Panc1 (cell line): ENCODE measurements at regions not wholly inside any gene's neighbourhood (a gene's known extent, or its start where the extent isn't known, plus 50 kb on each side); places are given as distances from the start of the nearest gene placed in this dataset.

Experiments used
- ATAC-seq: fragments of 200-7000 bp; cut with Tn5 transposase; 2 replicates; pipeline ENCODE4 v1.9.1; 2020; ENCODE audit warnings: mild to moderate bottlenecking, moderate library complexity
- BruUV-seq: library from RNA; stranded (reverse); fragments of 400-500 nt; replicated peaks from 2 replicates; lab custom pipeline; 2021; lab: Mats Ljungman, UMichigan
- CTCF ChIA-PET: fragments of 300-600 bp; sonication (Branson Sonifier 250); formaldehyde crosslinking; loops from one replicate; lab custom pipeline; 2022; ENCODE audit warnings: antibody characterized with exemption; lab: Charles Lee
- POLR2A ChIA-PET: fragments of 300-600 bp; sonication (Branson Sonifier 250); formaldehyde crosslinking; loops from one replicate; lab custom pipeline; 2022; ENCODE audit warnings: antibody characterized with exemption; lab: Charles Lee
- DNase-seq: peaks from one replicate; pipeline ENCODE4 v3.0.0-alpha.2; 2010; ENCODE audit warnings: low read depth, low spot score
- H3K27ac ChIP-seq: 2 replicates; pipeline ENCODE4 v1.5.1; 2011; ENCODE audit warnings: mild to moderate bottlenecking, low read length, inconsistent platforms
- H3K27me3 ChIP-seq: fragments of 200-500 bp; sonication (Bioruptor generic); 2 replicates; pipeline ENCODE4 v1.6.0; 2014; ENCODE audit warnings: low read length, inconsistent platforms; ENCODE audit not compliant: control insufficient read depth, insufficient read depth
- H3K36me3 ChIP-seq: fragments of 200-500 bp; sonication (Bioruptor generic); 2 replicates; pipeline ENCODE4 v1.5.1; 2014; ENCODE audit warnings: inconsistent platforms, mild to moderate bottlenecking, low read length, moderate library complexity; ENCODE audit not compliant: control insufficient read depth, insufficient read depth
- H3K4me1 ChIP-seq: 2 replicates; pipeline ENCODE4 v1.5.1; 2011; ENCODE audit warnings: inconsistent platforms, mild to moderate bottlenecking, low read length, moderate library complexity; ENCODE audit not compliant: control insufficient read depth, insufficient read depth
- H3K4me3 ChIP-seq, 2 experiments: 2 replicates each; pipeline ENCODE4 v1.5.1; 2011 to 2012; ENCODE audit warnings: low read depth in 2 of 2, low read length in 2 of 2, mild to moderate bottlenecking in 2 of 2, inconsistent platforms in 1 of 2, moderate library complexity in 1 of 2
- H3K9me3 ChIP-seq: fragments of 200-500 bp; sonication (Bioruptor generic); 2 replicates; pipeline ENCODE4 v1.5.1; 2014; ENCODE audit warnings: low read depth, mild to moderate bottlenecking, inconsistent platforms, low read length, moderate library complexity; ENCODE audit not compliant: control insufficient read depth, insufficient read depth
- POLR2AphosphoS5 ChIP-seq: IDR thresholded peaks from 2 replicates; pipeline ENCODE4 v1.6.1; 2012; ENCODE audit warnings: mild to moderate bottlenecking, low read depth, low read length, moderate library complexity
- REST ChIP-seq, 2 experiments: IDR thresholded peaks; 2 replicates each; pipeline ENCODE4 v1.6.1; 2011 to 2012; ENCODE audit warnings: low read depth in 2 of 2, control low read depth in 1 of 2, low read length in 1 of 2, mild to moderate bottlenecking in 1 of 2, moderate library complexity in 1 of 2; ENCODE audit not compliant: insufficient read depth in 1 of 2
- SIN3A ChIP-seq: IDR thresholded peaks from 2 replicates; pipeline ENCODE4 v1.6.1; 2012; ENCODE audit warnings: low read depth, mild to moderate bottlenecking, low read length, moderate library complexity, borderline replicate concordance; ENCODE audit not compliant: insufficient read depth
- TCF7L2 ChIP-seq: IDR thresholded peaks from 2 replicates; pipeline ENCODE4 v1.6.1; 2011; ENCODE audit warnings: mild to moderate bottlenecking, low read depth, low read length, inconsistent platforms
- in situ Hi-C: cut with HindIII; loops from 2 replicates; pipeline ENCODE4 v1.10.0; 2016; ENCODE audit warnings: low sequenced_read_pairs, low pct_unique_long_range_greater_than_20kb
- intact Hi-C: fragments of 100-400 bp; cut with micrococcal nuclease; formaldehyde crosslinking; loops from one replicate; pipeline ENCODE4 v1.10.0; 2022; ENCODE audit not compliant: unreplicated experiment
- TF ChIP-seq, protein P1 (sequence below): fragments of 450-650 bp; IDR thresholded peaks from 2 replicates; pipeline ENCODE4 v1.5.1; 2017; ENCODE audit warnings: mild to moderate bottlenecking

GRCh38 chr3:59658274-59658673, 608.4 kb upstream of the CFAP20DC start:
- no peaks in the 10 kb centered on the region for H3K27me3 ChIP-seq
- DNase-seq (no peak), ATAC-seq (no peak)
- no peak overlapping the region for H3K4me3 ChIP-seq
- H3K27ac ChIP-seq = no peak overlapping the region
- H3K4me1 ChIP-seq = no peaks in the 10 kb centered on the region
- TF ChIP-seq REST (IDR thresholded peaks at IDR 0.05; ENCODE audit: insufficient read depth in 1 of 2, low read depth in 2 of 2, low read length in 1 of 2) (no peak), TCF7L2 (no peak), POLR2AphosphoS5 (no peak), SIN3A (no peak)
- TF ChIP-seq, protein P1, sequence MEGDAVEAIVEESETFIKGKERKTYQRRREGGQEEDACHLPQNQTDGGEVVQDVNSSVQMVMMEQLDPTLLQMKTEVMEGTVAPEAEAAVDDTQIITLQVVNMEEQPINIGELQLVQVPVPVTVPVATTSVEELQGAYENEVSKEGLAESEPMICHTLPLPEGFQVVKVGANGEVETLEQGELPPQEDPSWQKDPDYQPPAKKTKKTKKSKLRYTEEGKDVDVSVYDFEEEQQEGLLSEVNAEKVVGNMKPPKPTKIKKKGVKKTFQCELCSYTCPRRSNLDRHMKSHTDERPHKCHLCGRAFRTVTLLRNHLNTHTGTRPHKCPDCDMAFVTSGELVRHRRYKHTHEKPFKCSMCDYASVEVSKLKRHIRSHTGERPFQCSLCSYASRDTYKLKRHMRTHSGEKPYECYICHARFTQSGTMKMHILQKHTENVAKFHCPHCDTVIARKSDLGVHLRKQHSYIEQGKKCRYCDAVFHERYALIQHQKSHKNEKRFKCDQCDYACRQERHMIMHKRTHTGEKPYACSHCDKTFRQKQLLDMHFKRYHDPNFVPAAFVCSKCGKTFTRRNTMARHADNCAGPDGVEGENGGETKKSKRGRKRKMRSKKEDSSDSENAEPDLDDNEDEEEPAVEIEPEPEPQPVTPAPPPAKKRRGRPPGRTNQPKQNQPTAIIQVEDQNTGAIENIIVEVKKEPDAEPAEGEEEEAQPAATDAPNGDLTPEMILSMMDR = no peak
- ChIA-PET CTCF (no interaction called here), POLR2A (no interaction called here)
- intact Hi-C loops (no loop called here), in situ Hi-C loops (no loop called here)
- H3K36me3 ChIP-seq = no peaks in the 10 kb centered on the region
- H3K9me3 ChIP-seq = no peaks in the 10 kb centered on the region
- no TSS peak for BruUV-seq

DNA sequence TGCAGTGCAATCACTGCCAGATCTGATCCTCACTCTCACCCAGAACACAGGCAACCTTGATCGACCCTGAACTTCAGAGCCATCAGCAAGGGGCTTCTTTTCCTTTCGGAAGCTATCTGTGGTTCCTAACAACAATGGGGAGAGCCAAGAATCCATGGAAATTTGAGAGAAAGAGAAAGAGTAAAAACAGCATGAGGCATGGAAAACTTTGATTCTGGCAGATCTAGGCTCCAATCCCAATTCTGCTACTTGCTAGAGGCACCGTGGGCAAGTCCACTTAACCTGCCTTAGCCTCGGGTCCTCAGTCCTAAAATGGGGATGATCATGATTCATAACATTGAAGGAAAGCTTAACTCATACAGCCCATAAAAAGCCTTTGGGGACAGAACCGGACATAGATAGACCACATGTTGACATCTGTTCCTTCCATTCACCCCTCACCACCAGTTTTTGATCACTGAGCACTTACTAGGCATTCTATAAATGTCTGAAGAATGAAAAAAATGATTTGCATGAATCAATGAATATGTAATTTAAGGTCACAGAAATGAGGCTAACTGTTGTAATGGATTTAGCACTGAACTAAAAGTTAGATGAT, 605.7 kb upstream of the CFAP20DC start:
- Histone ChIP-seq H3K4me1 (no peaks in the 10 kb centered on the region), H3K36me3 (no peaks in the 10 kb centered on the region), H3K4me3 (no peak overlapping the region), H3K27ac (no peak overlapping the region), H3K9me3 (no peaks in the 10 kb centered on the region), H3K27me3 (no peaks in the 10 kb centered on the region)
- no peak for TF ChIP-seq TCF7L2
- no peak for TF ChIP-seq REST (IDR thresholded peaks at IDR 0.05; ENCODE audit: insufficient read depth in 1 of 2, low read depth in 2 of 2, low read length in 1 of 2)
- TF ChIP-seq, protein P1 = no peak
- no peak for TF ChIP-seq POLR2AphosphoS5
- TF ChIP-seq SIN3A = no peak
- intact Hi-C loops = no loop called here
- ATAC-seq (no peak), DNase-seq (no peak)
- no TSS peak for BruUV-seq
- ChIA-PET POLR2A (no interaction called here), CTCF (no interaction called here)
- in situ Hi-C loops = no loop called here
